OCI-LY3 (cell line): ENCODE measurements at regions not wholly inside any gene's neighbourhood (a gene's known extent, or its start where the extent isn't known, plus 50 kb on each side); places are given as distances from the start of the nearest gene placed in this dataset.
"Not testable (repeated sequence)": the region's sequence is repeated elsewhere in the genome, so short reads cannot be mapped to it uniquely, and the experiment has no call there.

Source experiments
- H2AFZ ChIP-seq: fragments of 200-600, 300-600 bp; shearing (Covaris generic); 2 replicates; pipeline ENCODE4 v1.6.0; 2014; ENCODE audit warnings: antibody characterized with exemption, low read depth, low read length
- H3K27ac ChIP-seq: fragments of 200-600, 300-600 bp; sonication (generic); 2 replicates; pipeline ENCODE4 v1.5.1; 2014; ENCODE audit warnings: mild to moderate bottlenecking, low read length, moderate library complexity, mixed read lengths
- H3K27me3 ChIP-seq: fragments of 200-600, 300-600 bp; sonication (generic); 2 replicates; pipeline ENCODE4 v1.6.1; 2014; ENCODE audit warnings: low read depth, low read length, mixed read lengths
- H3K36me3 ChIP-seq: fragments of 200-600, 300-600 bp; sonication (generic); replicated peaks from 2 replicates; pipeline ENCODE3; 2014; ENCODE audit warnings: low read depth, low read length, mixed read lengths
- H3K4me1 ChIP-seq: fragments of 300-600, 200-600 bp; sonication (generic); 2 replicates; pipeline ENCODE4 v1.6.1; 2014; ENCODE audit warnings: low read length, mixed read lengths
- H3K4me2 ChIP-seq: fragments of 200-600, 300-600 bp; sonication (generic); 2 replicates; pipeline ENCODE4 v1.6.1; 2014; ENCODE audit warnings: low read length, mixed read lengths
- H3K4me3 ChIP-seq: fragments of 300-600, 200-600 bp; sonication (generic); 2 replicates; pipeline ENCODE4 v1.5.1; 2014; ENCODE audit warnings: antibody characterized with exemption, mild to moderate bottlenecking, low read length, moderate library complexity
- H3K79me2 ChIP-seq: fragments of 300-600, 200-600 bp; shearing (Covaris generic); 2 replicates; pipeline ENCODE4 v1.6.1; 2014; ENCODE audit warnings: mild to moderate bottlenecking, low read length, mixed read lengths
- H3K9ac ChIP-seq: fragments of 300-600, 200-600 bp; shearing (Covaris generic); 2 replicates; pipeline ENCODE4 v1.6.0; 2014; ENCODE audit warnings: mild to moderate bottlenecking, low read length, moderate library complexity
- H3K9me3 ChIP-seq: fragments of 200-600, 300-600 bp; shearing (Covaris generic); 2 replicates; pipeline ENCODE4 v1.6.1; 2014; ENCODE audit warnings: low read length, mixed read lengths; ENCODE audit not compliant: insufficient read depth
- H4K20me1 ChIP-seq: fragments of 200-600, 300-600 bp; sonication (generic); 2 replicates; pipeline ENCODE4 v1.6.1; 2016; ENCODE audit warnings: low read length, mixed read lengths; ENCODE audit not compliant: insufficient read depth
- EZH2phosphoT487 ChIP-seq: fragments of 200-600 bp; shearing (Covaris generic); IDR thresholded peaks from 2 replicates; pipeline ENCODE4 v1.6.1; 2018; ENCODE audit warnings: antibody characterized with exemption, mixed run types, low read depth
- TF ChIP-seq, protein P1 (sequence below): fragments of 200-600, 300-600 bp; sonication (generic); IDR thresholded peaks from 2 replicates; pipeline ENCODE4 v1.5.1; 2014; ENCODE audit warnings: antibody characterized with exemption, low read length, low read depth

DNA sequence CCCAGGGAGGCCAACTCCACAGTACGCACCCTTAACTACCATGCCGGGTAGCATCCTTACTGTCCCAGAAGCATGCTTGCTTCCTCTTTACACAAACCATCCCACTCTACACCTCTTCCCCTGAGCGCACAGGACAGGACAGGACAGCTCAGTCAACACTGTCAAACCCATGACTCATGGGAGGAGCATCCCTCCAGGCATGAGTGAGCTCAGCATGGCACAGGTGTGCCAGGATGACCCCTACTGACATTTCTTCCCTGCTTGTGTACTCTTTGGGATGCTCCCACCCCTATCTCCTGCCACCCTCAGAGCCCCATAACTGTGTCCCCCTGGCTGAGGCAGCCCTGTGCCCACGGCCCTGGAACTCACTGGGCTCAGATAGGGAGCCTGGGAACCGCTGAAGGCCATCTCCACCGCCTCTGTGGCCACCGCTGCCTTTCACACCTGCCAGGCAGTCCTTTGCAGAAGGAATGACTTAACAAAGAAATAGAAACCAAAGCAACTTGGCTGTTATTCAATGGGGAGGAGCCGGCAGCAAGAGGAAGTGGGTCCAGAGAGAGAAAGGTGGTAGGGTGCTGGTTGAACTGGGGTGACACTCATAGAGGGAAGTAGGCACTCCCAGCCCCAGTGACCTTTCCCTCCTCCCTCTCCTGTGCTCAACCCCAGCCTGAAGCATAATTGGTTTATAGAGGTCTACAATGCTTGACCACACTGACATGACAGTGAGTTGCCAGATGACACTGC lies 119.1 kb downstream of the CDRT15L2 start:
- H3K4me1 ChIP-seq, H3K4me3 ChIP-seq, H3K4me2 ChIP-seq, H3K9ac ChIP-seq, H2AFZ ChIP-seq, H3K27ac ChIP-seq, H3K27me3 ChIP-seq, H3K36me3 ChIP-seq, H4K20me1 ChIP-seq, H3K79me2 ChIP-seq, H3K9me3 ChIP-seq: not testable (repeated sequence)

DNA sequence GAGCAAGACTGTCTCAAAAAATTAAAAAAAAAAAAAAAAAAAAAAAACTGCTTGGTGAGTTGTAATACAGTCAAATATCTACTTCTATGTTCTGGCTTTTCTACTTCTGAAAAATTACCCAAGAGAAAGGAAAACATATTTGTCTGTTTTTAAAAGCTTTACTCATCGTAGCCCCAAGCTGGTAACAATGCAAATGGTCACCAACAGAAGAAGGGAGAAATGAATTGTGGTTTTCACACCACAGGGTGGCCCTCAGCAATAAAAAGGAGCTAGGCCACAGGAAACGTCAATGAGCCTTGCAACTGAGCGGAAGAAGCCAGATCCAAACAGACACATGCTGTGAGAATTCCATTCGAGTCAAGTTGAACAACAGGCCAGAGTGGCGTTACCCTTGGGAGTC lies 121.0 kb downstream of the CDRT15L2 start:
- not testable (repeated sequence) for H3K4me2 ChIP-seq, H3K27ac ChIP-seq, H2AFZ ChIP-seq, H3K4me1 ChIP-seq, H3K9ac ChIP-seq, H3K79me2 ChIP-seq, H3K27me3 ChIP-seq, H3K36me3 ChIP-seq, H3K9me3 ChIP-seq, H4K20me1 ChIP-seq, H3K4me3 ChIP-seq

DNA sequence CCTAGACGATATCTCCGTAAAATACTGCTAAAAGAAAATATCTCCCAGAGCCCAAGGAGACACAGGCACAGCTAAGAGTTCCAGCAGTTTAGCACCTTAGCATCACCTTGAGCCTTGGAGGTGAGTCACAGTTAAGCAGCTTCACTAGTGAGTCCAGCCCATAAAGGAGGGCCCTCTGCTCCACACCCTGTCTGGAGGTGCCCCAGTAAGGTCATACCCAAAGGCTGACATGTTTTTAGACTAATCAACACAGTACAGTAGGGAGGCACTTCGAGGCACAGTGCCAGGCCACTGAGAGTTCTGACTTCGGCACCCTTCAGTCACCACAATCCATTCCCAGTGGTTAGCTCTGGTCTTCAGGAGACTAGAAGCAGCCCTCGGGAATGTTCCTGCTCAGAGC lies 121.8 kb downstream of the CDRT15L2 start:
- H2AFZ ChIP-seq, H4K20me1 ChIP-seq, H3K36me3 ChIP-seq, H3K4me2 ChIP-seq, H3K79me2 ChIP-seq, H3K4me1 ChIP-seq, H3K27ac ChIP-seq, H3K9me3 ChIP-seq, H3K9ac ChIP-seq, H3K4me3 ChIP-seq, H3K27me3 ChIP-seq: not testable (repeated sequence)

DNA sequence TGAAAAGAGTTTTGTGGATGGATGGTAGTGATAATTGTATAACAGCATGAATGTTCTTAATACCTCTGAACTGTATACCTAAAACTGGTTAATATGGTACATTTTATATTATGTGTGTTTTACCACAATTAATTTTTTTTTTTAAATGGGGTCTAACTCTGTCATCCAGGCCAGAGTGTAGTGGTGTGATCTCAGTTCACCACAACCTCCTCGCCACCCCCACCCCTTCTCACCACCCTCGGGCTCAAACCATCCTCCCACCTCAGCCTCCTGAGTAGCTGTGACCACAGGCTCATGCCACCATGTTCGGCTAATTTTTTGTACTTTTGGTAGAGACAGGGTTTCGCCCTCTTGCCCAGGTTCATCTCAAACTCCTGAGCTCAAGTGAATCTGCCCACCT lies 123.2 kb downstream of the CDRT15L2 start:
- TF ChIP-seq EZH2phosphoT487: no peak
- TF ChIP-seq, protein P1, sequence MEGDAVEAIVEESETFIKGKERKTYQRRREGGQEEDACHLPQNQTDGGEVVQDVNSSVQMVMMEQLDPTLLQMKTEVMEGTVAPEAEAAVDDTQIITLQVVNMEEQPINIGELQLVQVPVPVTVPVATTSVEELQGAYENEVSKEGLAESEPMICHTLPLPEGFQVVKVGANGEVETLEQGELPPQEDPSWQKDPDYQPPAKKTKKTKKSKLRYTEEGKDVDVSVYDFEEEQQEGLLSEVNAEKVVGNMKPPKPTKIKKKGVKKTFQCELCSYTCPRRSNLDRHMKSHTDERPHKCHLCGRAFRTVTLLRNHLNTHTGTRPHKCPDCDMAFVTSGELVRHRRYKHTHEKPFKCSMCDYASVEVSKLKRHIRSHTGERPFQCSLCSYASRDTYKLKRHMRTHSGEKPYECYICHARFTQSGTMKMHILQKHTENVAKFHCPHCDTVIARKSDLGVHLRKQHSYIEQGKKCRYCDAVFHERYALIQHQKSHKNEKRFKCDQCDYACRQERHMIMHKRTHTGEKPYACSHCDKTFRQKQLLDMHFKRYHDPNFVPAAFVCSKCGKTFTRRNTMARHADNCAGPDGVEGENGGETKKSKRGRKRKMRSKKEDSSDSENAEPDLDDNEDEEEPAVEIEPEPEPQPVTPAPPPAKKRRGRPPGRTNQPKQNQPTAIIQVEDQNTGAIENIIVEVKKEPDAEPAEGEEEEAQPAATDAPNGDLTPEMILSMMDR: no peak
- H3K9me3 ChIP-seq: no peaks in the 10 kb centered on the region
- no peak overlapping the region for H3K9ac ChIP-seq
- H3K27me3 ChIP-seq: no peaks in the 10 kb centered on the region
- no peak overlapping the region for H2AFZ ChIP-seq
- H3K36me3 ChIP-seq: no peaks in the 10 kb centered on the region
- H4K20me1 ChIP-seq: no peaks in the 10 kb centered on the region
- no peak overlapping the region for H3K27ac ChIP-seq
- no peak overlapping the region for H3K4me2 ChIP-seq
- no peaks in the 10 kb centered on the region for H3K4me1 ChIP-seq
- H3K4me3 ChIP-seq: no peak overlapping the region
- no peaks in the 10 kb centered on the region for H3K79me2 ChIP-seq

DNA sequence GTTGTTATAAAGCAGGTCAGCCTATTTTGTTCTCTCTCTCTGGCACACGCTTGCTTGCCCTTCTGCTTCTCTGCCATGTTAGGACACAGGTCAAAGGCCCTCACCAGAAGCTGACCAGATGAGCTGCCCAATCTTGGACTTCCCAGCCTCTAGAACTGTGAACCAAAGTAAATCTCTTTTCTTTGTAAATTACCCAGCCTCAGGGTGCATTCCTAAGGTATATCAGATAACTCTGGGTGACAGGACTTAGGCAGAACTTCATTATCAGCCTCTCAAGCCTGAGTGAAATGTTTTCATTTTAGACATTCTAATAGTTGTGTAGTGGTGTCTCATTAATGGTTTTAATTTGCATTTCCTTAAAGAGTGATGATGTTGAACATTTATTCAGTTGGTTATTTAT lies 124.3 kb downstream of the CDRT15L2 start:
- no peak overlapping the region for H3K4me3 ChIP-seq
- no peak overlapping the region for H3K9ac ChIP-seq
- TF ChIP-seq EZH2phosphoT487: no peak
- TF ChIP-seq, protein P1: no peak
- H3K9me3 ChIP-seq: no peaks in the 10 kb centered on the region
- no peak overlapping the region for H2AFZ ChIP-seq
- H3K27ac ChIP-seq: no peak overlapping the region
- no peak overlapping the region for H3K4me2 ChIP-seq
- H3K27me3 ChIP-seq: no peaks in the 10 kb centered on the region
- H4K20me1 ChIP-seq: no peaks in the 10 kb centered on the region
- H3K79me2 ChIP-seq: no peaks in the 10 kb centered on the region
- no peaks in the 10 kb centered on the region for H3K36me3 ChIP-seq
- H3K4me1 ChIP-seq: no peaks in the 10 kb centered on the region

DNA sequence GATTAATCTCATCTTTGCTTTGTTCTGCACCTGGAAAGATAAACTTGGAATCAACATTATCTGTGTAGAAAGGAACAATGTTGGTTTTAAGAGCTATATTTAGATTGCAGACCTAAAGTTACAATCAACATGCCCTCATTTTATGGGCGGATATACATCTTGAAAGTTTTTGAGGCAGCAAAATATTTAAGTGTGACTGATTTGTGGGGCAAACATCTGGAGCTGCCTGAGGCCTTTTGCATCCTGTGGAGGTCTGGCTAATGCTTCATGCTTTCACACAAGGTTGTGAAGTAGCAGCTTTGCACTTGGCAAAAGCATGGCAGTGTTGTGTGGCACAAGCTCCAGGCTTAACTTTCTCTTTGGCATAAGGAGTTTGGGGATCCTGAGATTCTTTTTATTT lies 125.7 kb downstream of the CDRT15L2 start:
- H3K4me1 ChIP-seq, H3K27ac ChIP-seq: not testable (repeated sequence)

More for the DNA sequence above, 125.7 kb downstream of the CDRT15L2 start:
- not testable (repeated sequence) for H3K36me3 ChIP-seq, H3K27me3 ChIP-seq, H4K20me1 ChIP-seq, H3K79me2 ChIP-seq, H3K4me2 ChIP-seq, H3K9ac ChIP-seq, H3K9me3 ChIP-seq, H2AFZ ChIP-seq, H3K4me3 ChIP-seq
